ENCODE measurements at regions not wholly inside any gene's neighbourhood (a gene's known extent, or its start where the extent isn't known, plus 50 kb on each side); places are given as distances from the start of the nearest gene placed in this dataset.

GRCh38 chr13:106879806-106880205, 311.9 kb upstream of the ARGLU1 start:
- TF ChIP-seq CTCF (IDR thresholded peaks at IDR 0.05; ENCODE audit: low read depth, low read length, missing control alignments), result no peak
- DNase-seq (ENCODE audit: extremely low read depth, low read depth), result no peak
- no peak overlapping the region for H3K4me3 ChIP-seq (replicated peaks; ENCODE audit: low read depth, low read length)

GRCh38 chr13:106874323-106874722, 306.4 kb upstream of the ARGLU1 start:
- H3K4me3 ChIP-seq (replicated peaks; ENCODE audit: low read depth, low read length), result no peak overlapping the region
- DNase-seq (ENCODE audit: extremely low read depth, low read depth), result no peak
- TF ChIP-seq CTCF (IDR thresholded peaks at IDR 0.05; ENCODE audit: low read depth, low read length, missing control alignments), result no peak

- TF ChIP-seq CTCF (IDR thresholded peaks at IDR 0.05; ENCODE audit: low read depth, low read length, missing control alignments), result no peak
- no peak overlapping the region for H3K4me3 ChIP-seq (replicated peaks; ENCODE audit: low read depth, low read length)
- DNase-seq (ENCODE audit: extremely low read depth, low read depth), result no peak
These were observed 305.9 kb upstream of the ARGLU1 start for GRCh38 chr13:106873810-106874209.

- DNase-seq (ENCODE audit: extremely low read depth, low read depth), result no peak
- TF ChIP-seq CTCF (IDR thresholded peaks at IDR 0.05; ENCODE audit: low read depth, low read length, missing control alignments), result no peak
- H3K4me3 ChIP-seq (replicated peaks; ENCODE audit: low read depth, low read length), result no peak overlapping the region
These were observed 299.3 kb upstream of the ARGLU1 start for GRCh38 chr13:106867249-106867648.

- no peak for DNase-seq (ENCODE audit: extremely low read depth, low read depth)
- no peak overlapping the region for H3K4me3 ChIP-seq (replicated peaks; ENCODE audit: low read depth, low read length)
- TF ChIP-seq CTCF (IDR thresholded peaks at IDR 0.05; ENCODE audit: low read depth, low read length, missing control alignments), result no peak
These were observed 297.9 kb upstream of the ARGLU1 start for GRCh38 chr13:106865716-106866440.

GRCh38 chr13:106859533-106859904, 291.6 kb upstream of the ARGLU1 start:
- DNase-seq (ENCODE audit: extremely low read depth, low read depth), result no peak
- H3K4me3 ChIP-seq (replicated peaks; ENCODE audit: low read depth, low read length), result no peak overlapping the region
- TF ChIP-seq CTCF (IDR thresholded peaks at IDR 0.05; ENCODE audit: low read depth, low read length, missing control alignments), result no peak
